ENCODE measurements at regions not wholly inside any gene's neighbourhood (a gene's known extent, or its start where the extent isn't known, plus 50 kb on each side); places are given as distances from the start of the nearest gene placed in this dataset.

DNA sequence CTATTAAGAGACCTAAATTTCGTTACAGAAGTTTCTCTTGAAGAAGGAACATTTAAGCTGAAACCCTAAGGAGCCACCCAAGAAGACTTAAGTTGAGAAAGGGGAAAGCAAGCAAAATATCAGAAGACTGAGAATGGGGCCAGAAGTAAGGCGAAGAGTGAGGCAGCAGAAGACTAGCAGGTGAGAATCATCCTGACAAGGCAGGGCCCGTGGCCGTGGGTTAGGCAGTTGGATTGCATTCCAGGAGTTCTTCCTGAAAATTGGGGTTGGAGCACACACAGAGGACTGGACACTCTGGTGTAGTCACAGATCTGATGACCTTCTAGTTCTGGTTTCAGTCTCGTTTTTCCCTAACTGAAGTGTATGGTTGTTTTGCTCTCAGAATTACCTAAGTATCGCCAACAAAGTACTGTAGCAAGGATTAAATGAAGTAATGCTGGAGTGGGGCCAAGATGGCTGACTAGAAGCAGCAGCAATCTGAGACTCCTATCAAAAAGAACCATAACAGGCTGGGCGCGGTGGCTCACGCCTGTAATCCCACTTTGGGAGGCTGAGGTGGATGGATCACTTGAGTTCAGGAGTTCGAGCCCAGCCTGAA is 94.4 kb upstream of the GUCY1A1 start (continued):
- TF ChIP-seq EP300 (IDR thresholded peaks at IDR 0.05; ENCODE audit: borderline replicate concordance in 1 of 2, low read depth in 2 of 2, low read length in 2 of 2), result no peak

All from H1 (cell line).